ENCODE measurements at regions not wholly inside any gene's neighbourhood (a gene's known extent, or its start where the extent isn't known, plus 50 kb on each side); places are given as distances from the start of the nearest gene placed in this dataset.

DNA sequence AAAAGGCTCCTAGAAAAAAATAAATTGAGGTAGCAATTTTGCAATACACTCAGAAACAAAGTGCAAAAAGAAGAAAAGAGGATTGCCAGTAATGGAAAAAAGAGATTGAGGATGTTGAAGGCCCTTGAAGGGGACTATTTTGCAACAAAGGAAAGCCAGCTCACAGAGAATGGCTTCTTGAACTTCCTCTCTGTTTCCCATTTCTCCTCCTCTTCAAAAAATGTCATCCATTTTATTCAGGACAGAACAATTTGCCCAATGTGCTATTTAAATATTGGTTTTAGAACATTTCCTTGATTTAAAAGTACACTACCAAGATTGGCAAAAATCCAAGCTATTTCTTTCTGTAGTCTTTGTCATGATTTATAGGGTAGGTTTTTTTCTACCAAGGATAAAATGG is 60.2 kb downstream of the GASK1B start:
- Mint-ChIP-seq H3K27ac (no peak overlapping the region), H3K4me3 (no peak overlapping the region), H3K4me1 (no peaks in the 10 kb centered on the region), H3K27me3 (no peaks in the 10 kb centered on the region), H3K9me3 (ENCODE audit: insufficient read depth) (no peaks in the 10 kb centered on the region)
- DNase-seq (no peak), ATAC-seq (ENCODE audit: low read depth) (no peak)
- intact Hi-C loops (cut with micrococcal nuclease), result no loop called here
- TF ChIP-seq, protein P1, sequence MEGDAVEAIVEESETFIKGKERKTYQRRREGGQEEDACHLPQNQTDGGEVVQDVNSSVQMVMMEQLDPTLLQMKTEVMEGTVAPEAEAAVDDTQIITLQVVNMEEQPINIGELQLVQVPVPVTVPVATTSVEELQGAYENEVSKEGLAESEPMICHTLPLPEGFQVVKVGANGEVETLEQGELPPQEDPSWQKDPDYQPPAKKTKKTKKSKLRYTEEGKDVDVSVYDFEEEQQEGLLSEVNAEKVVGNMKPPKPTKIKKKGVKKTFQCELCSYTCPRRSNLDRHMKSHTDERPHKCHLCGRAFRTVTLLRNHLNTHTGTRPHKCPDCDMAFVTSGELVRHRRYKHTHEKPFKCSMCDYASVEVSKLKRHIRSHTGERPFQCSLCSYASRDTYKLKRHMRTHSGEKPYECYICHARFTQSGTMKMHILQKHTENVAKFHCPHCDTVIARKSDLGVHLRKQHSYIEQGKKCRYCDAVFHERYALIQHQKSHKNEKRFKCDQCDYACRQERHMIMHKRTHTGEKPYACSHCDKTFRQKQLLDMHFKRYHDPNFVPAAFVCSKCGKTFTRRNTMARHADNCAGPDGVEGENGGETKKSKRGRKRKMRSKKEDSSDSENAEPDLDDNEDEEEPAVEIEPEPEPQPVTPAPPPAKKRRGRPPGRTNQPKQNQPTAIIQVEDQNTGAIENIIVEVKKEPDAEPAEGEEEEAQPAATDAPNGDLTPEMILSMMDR (IDR thresholded peaks at IDR 0.05), result no peak
- no peak for TF ChIP-seq EZH2 (IDR thresholded peaks at IDR 0.05; ENCODE audit: borderline replicate concordance, insufficient read depth, low read depth, low read length, poor library complexity, severe bottlenecking)
- no peak overlapping the region for H3K4me3 ChIP-seq (ENCODE audit: control extremely low read depth in 1 of 5, extremely low read depth in 1 of 5, insufficient read depth in 1 of 5, low read depth in 2 of 5, low read length in 4 of 5)
- no peaks in the 10 kb centered on the region for H3K4me1 ChIP-seq (ENCODE audit: control insufficient read depth in 2 of 2, insufficient read depth in 2 of 2, low read length in 2 of 2)
- H4K20me1 ChIP-seq (ENCODE audit: control insufficient read depth, insufficient read depth, low read length, poor library complexity, severe bottlenecking), result no peaks in the 10 kb centered on the region
- H3K79me2 ChIP-seq (ENCODE audit: control insufficient read depth, insufficient read depth, low read length), result no peaks in the 10 kb centered on the region
- H2AFZ ChIP-seq (ENCODE audit: insufficient read depth, low read depth, low read length, poor library complexity, severe bottlenecking), result no peak overlapping the region
- H3K27me3 ChIP-seq (replicated peaks in 1 of 4; ENCODE audit: control extremely low read depth in 1 of 4, control insufficient read depth in 3 of 4, insufficient read depth in 4 of 4, low read length in 3 of 4), result no peaks in the 10 kb centered on the region
- H3K27ac ChIP-seq (ENCODE audit: low read length in 2 of 2), result no peak overlapping the region
- no peak overlapping the region for H3K9ac ChIP-seq (ENCODE audit: low read length)
- CTCF ChIA-PET, result interaction anchor here (0.7 kb wide), 1 partner anchor 44 kb away, joined by 5 read pairs; no protein-coding TSS in a partner anchor
- POLR2A ChIA-PET, result no interaction called here
- peaks cover 0 to 1% (median 0%) of the 10 kb centered on the region in 3 donors for H3K9me3 ChIP-seq (ENCODE audit: control extremely low read depth in 1 of 3, control insufficient read depth in 2 of 3, insufficient read depth in 1 of 3, low read length in 2 of 3)
- no peak overlapping the region for H3K4me2 ChIP-seq (replicated peaks; ENCODE audit: low read depth, low read length, poor library complexity, severe bottlenecking)
- no peaks in the 10 kb centered on the region for H3K36me3 ChIP-seq (replicated peaks in 1 of 2; ENCODE audit: control extremely low read depth in 1 of 2, control insufficient read depth in 1 of 2, extremely low read depth in 1 of 2, insufficient read depth in 2 of 2, low read length in 1 of 2)

DNA sequence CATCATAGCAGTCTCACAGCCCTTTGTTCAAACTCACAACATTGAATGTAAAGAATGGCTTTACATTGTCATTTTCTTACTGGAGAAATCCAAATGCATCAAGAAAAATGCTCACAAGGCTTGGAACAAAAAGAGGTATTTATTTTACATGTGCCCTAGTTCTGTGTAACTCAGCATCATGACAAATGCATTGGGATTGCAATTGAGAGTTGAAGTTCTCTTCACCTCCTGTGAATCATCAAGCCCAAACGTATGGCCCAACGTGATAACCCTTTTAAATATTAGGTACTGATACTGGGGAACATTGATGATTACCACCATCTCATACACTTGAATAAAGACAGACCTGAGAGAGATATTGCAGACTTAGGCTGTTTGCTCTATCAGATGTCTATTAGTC is 61.6 kb downstream of the GASK1B start:
- no peak for TF ChIP-seq EZH2 (IDR thresholded peaks at IDR 0.05; ENCODE audit: borderline replicate concordance, insufficient read depth, low read depth, low read length, poor library complexity, severe bottlenecking)
- TF ChIP-seq, protein P1 (IDR thresholded peaks at IDR 0.05), result no peak
- no peak overlapping the region for H3K9ac ChIP-seq (ENCODE audit: low read length)
- H3K4me3 Mint-ChIP-seq, result no peak overlapping the region
- POLR2A ChIA-PET, result no interaction called here
- ATAC-seq (ENCODE audit: low read depth) (no peak), DNase-seq (no peak)
- no peaks in the 10 kb centered on the region for H3K27me3 ChIP-seq (replicated peaks in 1 of 4; ENCODE audit: control extremely low read depth in 1 of 4, control insufficient read depth in 3 of 4, insufficient read depth in 4 of 4, low read length in 3 of 4)
- H3K4me2 ChIP-seq (replicated peaks; ENCODE audit: low read depth, low read length, poor library complexity, severe bottlenecking), result no peak overlapping the region
- no CpG with 5 or more reads among the region's 2 CpGs for WGBS (ENCODE audit: insufficient coverage)
- no peak overlapping the region for H3K4me3 ChIP-seq (ENCODE audit: control extremely low read depth in 1 of 5, extremely low read depth in 1 of 5, insufficient read depth in 1 of 5, low read depth in 2 of 5, low read length in 4 of 5)
- peaks cover 0 to 1% (median 0%) of the 10 kb centered on the region in 3 donors for H3K9me3 ChIP-seq (ENCODE audit: control extremely low read depth in 1 of 3, control insufficient read depth in 2 of 3, insufficient read depth in 1 of 3, low read length in 2 of 3)
- H3K27ac ChIP-seq (ENCODE audit: low read length in 2 of 2), result no peak overlapping the region
- H3K27me3 Mint-ChIP-seq, result no peaks in the 10 kb centered on the region
- CTCF ChIA-PET, result no interaction called here
- H3K36me3 ChIP-seq (replicated peaks in 1 of 2; ENCODE audit: control extremely low read depth in 1 of 2, control insufficient read depth in 1 of 2, extremely low read depth in 1 of 2, insufficient read depth in 2 of 2, low read length in 1 of 2), result no peaks in the 10 kb centered on the region
- no peaks in the 10 kb centered on the region for H3K4me1 ChIP-seq (ENCODE audit: control insufficient read depth in 2 of 2, insufficient read depth in 2 of 2, low read length in 2 of 2)
- H4K20me1 ChIP-seq (ENCODE audit: control insufficient read depth, insufficient read depth, low read length, poor library complexity, severe bottlenecking), result no peaks in the 10 kb centered on the region
- no peak overlapping the region for H2AFZ ChIP-seq (ENCODE audit: insufficient read depth, low read depth, low read length, poor library complexity, severe bottlenecking)
- intact Hi-C loops (cut with micrococcal nuclease), result no loop called here
- H3K4me1 Mint-ChIP-seq, result no peaks in the 10 kb centered on the region
- no peak overlapping the region for H3K27ac Mint-ChIP-seq
- H3K9me3 Mint-ChIP-seq (ENCODE audit: insufficient read depth), result no peaks in the 10 kb centered on the region
- no peaks in the 10 kb centered on the region for H3K79me2 ChIP-seq (ENCODE audit: control insufficient read depth, insufficient read depth, low read length)

All from B cell (primary cell).